ENCODE measurements at regions not wholly inside any gene's neighbourhood (a gene's known extent, or its start where the extent isn't known, plus 50 kb on each side); places are given as distances from the start of the nearest gene placed in this dataset.

DNA sequence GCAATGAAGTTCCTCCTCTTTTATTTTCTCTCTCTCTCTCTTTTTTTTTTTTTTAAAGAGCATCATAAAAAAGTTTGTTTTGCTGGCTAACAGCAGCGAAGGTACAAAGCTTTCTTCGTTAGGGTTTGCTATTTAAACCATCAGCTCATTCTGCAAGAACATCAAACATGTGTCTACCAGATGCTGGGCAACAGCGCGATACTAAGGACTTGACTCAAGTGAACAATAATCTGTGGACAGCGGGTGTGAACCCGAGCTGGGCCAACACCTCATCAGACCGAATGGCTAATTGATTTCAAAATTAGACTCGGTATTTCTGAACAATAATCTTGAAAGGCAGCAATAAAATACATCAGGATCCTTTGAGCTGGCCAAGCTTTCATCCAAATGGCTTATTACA is 246.4 kb downstream of the FBXO8 start:
- TF ChIP-seq ZC3H4 (CRISPR knock-in tag; IDR thresholded peaks at IDR 0.05; ENCODE audit: borderline replicate concordance) (no peak), NONO (IDR thresholded peaks at IDR 0.05; ENCODE audit: low read depth in 2 of 2, low read length in 1 of 2) (no peak)

Data from K562 (cell line).